Loucy (cell line): ENCODE measurements at regions not wholly inside any gene's neighbourhood (a gene's known extent, or its start where the extent isn't known, plus 50 kb on each side); places are given as distances from the start of the nearest gene placed in this dataset.

Source experiments
- CTCF ChIP-seq: fragments of 200-600 bp; sonication (generic); conservative IDR thresholded peaks from 2 replicates; pipeline ENCODE4 v1.5.1; 2014; ENCODE audit warnings: mild to moderate bottlenecking, antibody characterized with exemption, low read length
- EZH2phosphoT487 ChIP-seq: fragments of 200-600 bp; IDR thresholded peaks from 2 replicates; pipeline ENCODE4 v1.6.1; 2018; ENCODE audit warnings: antibody characterized with exemption, mild to moderate bottlenecking, moderate library complexity, borderline replicate concordance

GRCh38 chr4:181592221-181592745 is 650.9 kb upstream of the TENM3 start:
- TF ChIP-seq EZH2phosphoT487 (no peak), CTCF (no peak)
